Caco-2 (cell line): ENCODE measurements at regions not wholly inside any gene's neighbourhood (a gene's known extent, or its start where the extent isn't known, plus 50 kb on each side); places are given as distances from the start of the nearest gene placed in this dataset.
"Not testable (repeated sequence)": the region's sequence is repeated elsewhere in the genome, so short reads cannot be mapped to it uniquely, and the experiment has no call there.

ENCODE experiments used
- BruUV-seq: library from RNA; stranded (reverse); fragments of 400-500 nt; replicated peaks from 2 replicates; lab custom pipeline; 2021; lab: Mats Ljungman, UMichigan
- CTCF ChIA-PET: fragments of 300-600 bp; sonication (Branson Sonifier 250); formaldehyde crosslinking; loops from one replicate; lab custom pipeline; 2022; ENCODE audit warnings: antibody characterized with exemption; lab: Charles Lee
- POLR2A ChIA-PET: fragments of 300-600 bp; sonication (Branson Sonifier 250); formaldehyde crosslinking; loops from one replicate; lab custom pipeline; 2022; ENCODE audit warnings: antibody characterized with exemption; lab: Charles Lee
- DNase-seq, 2 experiments: peaks; one replicate each; pipeline versions ENCODE4 v3.0.0 to v3.0.0-alpha.2; 2020 to 2022
- H3K27me3 ChIP-seq: replicated peaks from 2 replicates; pipeline ENCODE4 v1.6.0; 2011; ENCODE audit warnings: low read length; ENCODE audit not compliant: control insufficient read depth, insufficient read depth
- H3K36me3 ChIP-seq: 2 replicates; pipeline ENCODE4 v1.5.1; 2011; ENCODE audit warnings: low read length; ENCODE audit not compliant: control insufficient read depth, insufficient read depth
- H3K4me1 ChIP-seq: fragments of 250-450 bp; sonication (Bioruptor Pico); 2 replicates; pipeline ENCODE4 v1.5.1; 2020; ENCODE audit warnings: mild to moderate bottlenecking
- H3K4me3 ChIP-seq: 2 replicates; pipeline ENCODE4 v1.5.1; 2011; ENCODE audit warnings: low read depth, mild to moderate bottlenecking, control low read depth, low read length
- H3K9me3 ChIP-seq: fragments of 250-450 bp; sonication (Bioruptor Pico); 2 replicates; pipeline ENCODE4 v1.5.1; 2020; ENCODE audit warnings: mild to moderate bottlenecking, moderate library complexity
- H3K27ac Mint-ChIP-seq: one replicate; pipeline ENCODE4 v1.8.0; 2022; ENCODE audit warnings: mixed read lengths; ENCODE audit not compliant: unreplicated experiment
- H3K27me3 Mint-ChIP-seq: one replicate; pipeline ENCODE4 v1.8.0; 2022; ENCODE audit warnings: mixed read lengths; ENCODE audit not compliant: insufficient read depth, unreplicated experiment
- H3K36me3 Mint-ChIP-seq: one replicate; pipeline ENCODE4 v1.8.0; 2022; ENCODE audit warnings: mild to moderate bottlenecking, mixed read lengths; ENCODE audit not compliant: insufficient read depth, unreplicated experiment
- H3K4me1 Mint-ChIP-seq: one replicate; pipeline ENCODE4 v1.8.0; 2022; ENCODE audit warnings: low read depth, mixed read lengths; ENCODE audit not compliant: unreplicated experiment
- H3K4me3 Mint-ChIP-seq: one replicate; pipeline ENCODE4 v1.8.0; 2022; ENCODE audit warnings: mild to moderate bottlenecking, moderate library complexity, mixed read lengths; ENCODE audit not compliant: unreplicated experiment
- H3K9me3 Mint-ChIP-seq: one replicate; pipeline ENCODE4 v1.8.0; 2022; ENCODE audit warnings: mixed read lengths; ENCODE audit not compliant: unreplicated experiment
- intact Hi-C: fragments of 100-400 bp; cut with micrococcal nuclease; formaldehyde crosslinking; loops from one replicate; pipeline ENCODE4 v1.10.0; 2022; ENCODE audit not compliant: unreplicated experiment

DNA sequence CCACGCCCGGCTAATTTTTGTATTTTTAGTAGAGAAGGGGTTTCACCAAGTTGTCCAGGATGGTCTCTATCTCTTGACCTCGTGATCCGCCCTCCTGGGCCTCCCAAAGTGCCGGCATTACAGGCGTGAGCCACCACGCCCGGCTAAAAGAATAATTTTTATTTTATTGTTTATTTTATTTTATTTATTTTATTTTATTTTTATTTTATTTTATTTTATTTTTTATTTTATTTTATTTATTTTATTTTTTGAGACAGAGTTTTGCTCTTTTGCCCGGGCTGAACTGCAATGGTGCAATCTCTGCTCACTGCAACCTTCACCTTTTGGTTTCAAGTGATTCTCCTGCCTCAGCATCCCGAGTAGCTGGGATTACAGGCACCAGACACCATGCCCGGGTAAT lies 60.2 kb downstream of the PPIAL4A start:
- H3K4me1 ChIP-seq, H3K4me1 Mint-ChIP-seq, DNase-seq, intact Hi-C loops, H3K36me3 Mint-ChIP-seq, H3K27me3 ChIP-seq, H3K36me3 ChIP-seq, BruUV-seq, H3K9me3 ChIP-seq, POLR2A ChIA-PET, H3K9me3 Mint-ChIP-seq, CTCF ChIA-PET, H3K4me3 ChIP-seq, H3K27ac Mint-ChIP-seq, H3K4me3 Mint-ChIP-seq, H3K27me3 Mint-ChIP-seq: not testable (repeated sequence)

DNA sequence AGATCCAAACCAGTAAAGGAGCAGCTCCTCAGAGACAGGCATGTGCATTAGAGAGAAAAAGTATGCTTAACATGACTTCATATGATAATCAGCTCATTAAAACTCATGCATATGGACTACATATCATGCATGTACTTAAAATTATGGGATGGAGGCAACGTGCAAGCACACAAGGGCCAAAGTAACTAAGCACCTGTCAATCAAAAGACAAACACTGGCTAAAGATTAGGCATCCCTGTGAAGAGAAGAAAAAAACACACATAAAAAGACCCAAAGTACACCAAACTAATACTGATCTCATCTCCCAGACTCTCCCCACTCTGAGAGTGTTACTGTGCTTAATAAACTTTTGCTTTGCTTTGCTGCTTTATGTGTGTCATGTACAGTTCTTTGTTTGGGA lies 61.1 kb downstream of the PPIAL4A start:
- H3K4me1 ChIP-seq, H3K27ac Mint-ChIP-seq, H3K9me3 Mint-ChIP-seq, H3K36me3 ChIP-seq, H3K4me3 ChIP-seq, intact Hi-C loops, POLR2A ChIA-PET, H3K27me3 Mint-ChIP-seq, H3K36me3 Mint-ChIP-seq, DNase-seq, CTCF ChIA-PET, H3K4me1 Mint-ChIP-seq, H3K9me3 ChIP-seq, BruUV-seq, H3K4me3 Mint-ChIP-seq, H3K27me3 ChIP-seq: not testable (repeated sequence)

DNA sequence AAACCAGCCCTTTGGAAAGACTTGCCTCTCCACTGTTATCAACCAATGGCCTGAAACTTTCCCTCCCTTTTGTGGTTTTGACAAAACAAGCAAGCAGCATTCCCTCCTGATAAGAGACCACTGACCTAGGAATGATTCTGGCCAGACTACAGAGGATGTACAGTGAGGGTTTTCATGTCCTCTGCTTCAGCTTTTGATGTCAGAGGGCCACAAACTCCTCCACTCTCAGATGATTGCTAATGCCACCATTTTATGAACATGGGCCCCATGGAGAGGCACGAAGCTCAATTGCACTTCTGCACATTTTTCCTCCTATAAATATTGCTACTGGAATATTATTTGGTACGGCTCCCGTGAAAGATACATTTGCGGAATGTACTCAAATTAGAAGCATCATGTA lies 61.5 kb downstream of the PPIAL4A start:
- CTCF ChIA-PET, H3K9me3 Mint-ChIP-seq, BruUV-seq, H3K4me1 Mint-ChIP-seq, H3K27ac Mint-ChIP-seq, POLR2A ChIA-PET, H3K36me3 Mint-ChIP-seq, H3K9me3 ChIP-seq, intact Hi-C loops, H3K4me1 ChIP-seq, H3K27me3 ChIP-seq, H3K27me3 Mint-ChIP-seq, H3K36me3 ChIP-seq, H3K4me3 Mint-ChIP-seq, DNase-seq, H3K4me3 ChIP-seq: not testable (repeated sequence)

DNA sequence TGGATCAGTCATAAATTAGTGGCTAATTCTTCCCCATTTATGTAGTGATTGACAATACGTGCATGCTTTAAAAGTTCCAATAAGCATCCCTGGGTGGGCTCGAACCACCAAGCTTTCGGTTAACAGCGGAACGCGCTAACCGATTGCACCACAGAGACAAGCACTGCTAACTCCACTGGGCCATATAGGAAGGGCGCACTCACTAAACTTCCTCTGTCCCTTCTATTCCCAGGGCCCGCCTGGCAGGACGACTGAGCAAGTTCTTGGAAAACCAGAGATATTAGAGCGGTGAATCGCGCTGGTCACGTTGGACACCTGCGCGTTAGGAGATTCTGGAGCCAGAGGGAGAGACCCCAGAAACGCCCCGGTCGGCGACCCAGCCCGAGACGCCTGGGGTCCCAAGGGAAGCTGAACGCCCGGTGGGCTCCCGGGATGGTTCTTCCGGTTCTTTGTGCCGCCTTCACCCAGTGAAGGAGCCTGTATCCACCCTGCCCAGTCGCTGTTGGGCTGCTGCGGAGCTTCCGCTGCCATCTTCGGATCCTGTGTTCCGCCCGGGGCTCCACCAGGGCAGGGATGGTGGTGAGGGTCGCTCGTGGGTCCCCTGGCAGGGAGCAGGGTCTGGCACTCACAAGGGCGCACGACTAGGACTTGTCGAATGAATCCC lies 62.8 kb downstream of the PPIAL4A start:
- H3K27ac Mint-ChIP-seq, H3K4me1 Mint-ChIP-seq, DNase-seq, H3K4me3 ChIP-seq, H3K4me1 ChIP-seq, H3K9me3 ChIP-seq, POLR2A ChIA-PET, BruUV-seq, H3K9me3 Mint-ChIP-seq, H3K4me3 Mint-ChIP-seq, H3K27me3 Mint-ChIP-seq, H3K36me3 Mint-ChIP-seq, intact Hi-C loops, CTCF ChIA-PET, H3K36me3 ChIP-seq, H3K27me3 ChIP-seq: not testable (repeated sequence)

DNA sequence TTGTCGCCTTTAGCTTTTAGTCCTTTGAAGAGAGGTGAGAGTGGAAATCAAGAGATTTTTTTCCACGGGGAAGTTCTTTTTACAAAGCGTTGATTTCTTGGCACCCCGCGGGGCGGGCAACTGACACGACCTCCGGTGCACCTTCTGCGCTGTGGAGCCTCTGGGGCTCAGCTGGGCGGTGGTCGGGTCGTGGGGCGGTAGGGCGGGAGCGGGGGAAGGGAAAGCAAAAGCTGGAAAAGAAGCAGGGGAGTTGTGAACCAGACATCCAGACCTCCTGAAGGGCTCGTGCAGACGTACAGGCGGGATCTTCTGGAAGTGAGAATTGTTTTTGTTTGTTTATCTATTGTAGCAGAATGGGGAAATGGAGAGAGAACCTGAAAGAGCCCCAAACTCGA lies 63.3 kb downstream of the PPIAL4A start:
- H3K4me3 Mint-ChIP-seq, BruUV-seq, POLR2A ChIA-PET, H3K27me3 ChIP-seq, H3K4me1 ChIP-seq, H3K36me3 ChIP-seq, H3K36me3 Mint-ChIP-seq, H3K9me3 ChIP-seq, H3K27me3 Mint-ChIP-seq, CTCF ChIA-PET, DNase-seq, intact Hi-C loops, H3K4me3 ChIP-seq, H3K27ac Mint-ChIP-seq, H3K4me1 Mint-ChIP-seq, H3K9me3 Mint-ChIP-seq: not testable (repeated sequence)
